ENCODE measurements at regions not wholly inside any gene's neighbourhood (a gene's known extent, or its start where the extent isn't known, plus 50 kb on each side); places are given as distances from the start of the nearest gene placed in this dataset.
A peak's percentile ranks its signal among the peaks of the same experiment; 100 is the strongest.
"Not testable (repeated sequence)": the region's sequence is repeated elsewhere in the genome, so short reads cannot be mapped to it uniquely, and the experiment has no call there.

GRCh38 chr12:125794401-125794800, 729.2 kb downstream of the AACS start:
- no peak for DNase-seq

DNA sequence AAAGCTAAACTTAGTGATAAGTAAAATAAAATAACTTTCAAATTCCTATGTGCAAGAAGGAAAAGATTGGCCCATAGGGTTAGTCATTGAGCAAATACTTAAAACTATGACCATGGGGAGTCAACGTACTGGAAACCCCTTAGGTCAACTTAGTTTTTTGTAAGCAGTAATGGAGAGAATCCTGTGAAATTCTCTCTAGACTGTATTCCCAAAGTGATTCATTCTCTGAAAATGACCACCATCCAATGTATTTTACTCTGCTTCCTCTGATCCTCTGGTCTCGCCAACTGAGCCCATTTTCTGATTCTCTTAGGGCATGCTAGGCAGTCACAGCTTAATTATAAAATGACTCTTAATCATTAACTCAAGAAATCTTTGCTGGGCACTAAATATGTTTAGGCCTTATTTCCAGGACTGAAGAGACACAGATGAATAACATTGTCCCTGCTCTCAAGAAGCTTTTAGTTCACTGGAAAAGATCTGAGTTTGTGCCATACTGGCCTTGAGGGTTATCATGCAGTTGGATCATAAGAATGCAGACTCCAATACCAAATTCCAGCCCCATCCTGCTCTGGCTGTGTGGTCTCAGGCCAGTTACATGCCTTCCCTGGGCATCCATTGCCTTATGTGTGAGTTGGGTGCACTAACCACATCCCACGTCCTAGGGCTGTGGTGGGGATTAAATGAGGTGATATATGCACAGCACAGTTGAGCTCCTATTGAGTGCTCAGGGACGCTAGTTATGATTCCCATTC, 732.4 kb downstream of the AACS start:
- DNase-seq = no peak

DNA sequence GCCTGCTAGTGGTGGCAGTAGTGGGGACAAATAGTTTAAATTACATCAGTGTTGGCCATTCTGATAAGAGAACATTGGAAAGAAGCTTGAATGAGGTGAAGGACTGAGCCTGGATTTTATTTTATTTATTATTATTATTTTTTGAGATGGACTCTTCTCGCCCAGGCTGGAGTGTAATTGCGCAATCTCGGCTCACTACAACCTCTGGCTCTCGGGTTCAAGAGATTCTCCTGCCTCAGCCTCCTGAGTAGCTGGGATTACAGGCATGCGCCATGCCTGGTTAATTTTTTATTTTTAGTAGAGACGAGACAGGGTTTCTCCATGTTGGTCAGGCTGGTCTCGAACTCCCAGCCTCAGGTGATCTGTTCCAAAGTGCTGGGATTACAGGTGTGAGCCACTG, 739.4 kb downstream of the AACS start:
- DNase-seq = no peak

DNA sequence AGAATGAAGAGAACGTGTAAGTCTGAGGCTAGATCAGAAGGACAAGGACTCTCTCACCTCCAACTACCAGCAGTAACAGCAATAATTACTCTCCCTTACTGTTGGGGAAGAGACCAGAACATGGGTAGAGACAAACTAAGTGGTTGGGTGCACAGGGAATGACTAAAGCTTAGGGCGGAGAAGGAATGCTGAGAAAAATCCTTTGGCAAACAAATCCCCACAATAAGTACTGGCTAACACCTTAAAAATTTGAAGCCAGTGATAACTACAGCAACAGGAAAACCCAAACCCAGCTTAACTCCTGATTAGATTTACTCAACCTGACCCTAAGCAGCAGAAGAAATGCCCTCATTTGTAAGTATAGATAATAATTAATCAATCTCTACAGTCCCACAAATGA, 759.0 kb downstream of the AACS start:
- no peak for DNase-seq

DNA sequence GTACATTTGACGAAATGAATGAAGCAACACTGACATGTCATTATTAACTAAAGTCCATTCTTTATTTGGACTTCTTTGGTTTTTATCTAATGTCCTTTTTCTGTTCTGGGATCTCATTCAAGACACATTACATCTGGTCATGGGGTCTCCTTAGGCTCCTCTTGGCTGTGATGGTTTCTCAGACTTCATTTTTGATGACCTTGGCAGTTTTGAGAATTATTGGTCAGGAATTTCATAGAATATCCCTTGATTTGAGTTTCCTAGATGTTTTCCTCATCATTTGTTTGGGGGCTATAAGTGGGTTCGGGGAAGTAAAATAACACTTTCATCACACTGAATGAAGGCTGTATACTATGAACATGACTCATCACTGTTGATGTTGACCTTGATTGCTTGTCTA, 770.6 kb downstream of the AACS start:
- DNase-seq = no peak

DNA sequence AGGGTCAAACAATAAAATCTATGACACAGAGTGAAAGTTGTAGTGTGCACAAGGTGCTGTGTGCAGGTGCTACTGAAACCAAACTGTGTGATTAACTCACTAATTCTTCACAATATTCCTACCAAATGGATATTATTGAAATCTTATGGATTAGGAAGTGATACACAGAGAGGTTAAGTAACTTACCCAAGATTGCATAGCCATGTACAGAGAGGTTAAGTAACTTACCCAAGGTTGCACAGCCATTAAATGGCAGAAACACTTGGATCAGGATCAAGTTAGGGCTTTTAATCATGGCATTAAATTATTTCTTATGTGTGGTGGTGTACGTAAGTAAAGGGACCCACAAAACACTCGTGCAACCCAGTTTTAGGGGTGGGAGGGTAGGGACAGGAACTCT, 771.4 kb downstream of the AACS start:
- DNase-seq = no peak

GRCh38 chr12:125841332-125841731, 776.1 kb downstream of the AACS start:
- DNase-seq = no peak

- no peak for DNase-seq
Observed at GRCh38 chr12:125852116-125852515, 786.9 kb downstream of the AACS start.

GRCh38 chr12:125852679-125853078, 787.4 kb downstream of the AACS start:
- DNase-seq = no peak

- no peak for DNase-seq
Observed at GRCh38 chr12:125853670-125854069, 788.4 kb downstream of the AACS start.

- DNase-seq = no peak
Observed at GRCh38 chr12:125856366-125856765, 791.1 kb downstream of the AACS start.

DNA sequence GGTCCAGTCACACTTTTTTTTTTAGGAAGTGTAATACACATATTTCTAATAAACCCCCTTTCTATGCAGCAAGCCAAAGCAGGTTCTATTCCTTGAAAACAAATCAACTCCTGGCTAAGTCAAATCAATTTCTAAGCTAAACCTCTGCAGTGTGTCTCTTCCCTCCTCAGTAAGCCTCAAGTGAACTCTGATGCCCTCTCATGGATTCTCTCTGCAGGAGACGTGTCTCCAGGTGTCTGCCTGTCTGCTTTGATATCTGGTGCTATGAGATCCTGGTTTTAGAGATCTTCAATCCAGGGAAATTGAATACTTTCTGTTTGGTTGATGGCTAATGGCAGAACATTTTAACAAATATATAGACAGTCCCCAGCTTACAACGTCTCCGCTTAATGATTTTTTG, 791.7 kb downstream of the AACS start:
- no peak for DNase-seq

- no peak for DNase-seq
Observed at GRCh38 chr12:125860672-125861288, 795.5 kb downstream of the AACS start.

- DNase-seq = peak; percentile 44
Observed at GRCh38 chr12:125861299-125862281, 796.4 kb downstream of the AACS start.

GRCh38 chr12:125865236-125865635, 800.0 kb downstream of the AACS start:
- DNase-seq = not testable (repeated sequence)

- no peak for DNase-seq
Observed at GRCh38 chr12:125871811-125872594, 806.8 kb downstream of the AACS start.

DNA sequence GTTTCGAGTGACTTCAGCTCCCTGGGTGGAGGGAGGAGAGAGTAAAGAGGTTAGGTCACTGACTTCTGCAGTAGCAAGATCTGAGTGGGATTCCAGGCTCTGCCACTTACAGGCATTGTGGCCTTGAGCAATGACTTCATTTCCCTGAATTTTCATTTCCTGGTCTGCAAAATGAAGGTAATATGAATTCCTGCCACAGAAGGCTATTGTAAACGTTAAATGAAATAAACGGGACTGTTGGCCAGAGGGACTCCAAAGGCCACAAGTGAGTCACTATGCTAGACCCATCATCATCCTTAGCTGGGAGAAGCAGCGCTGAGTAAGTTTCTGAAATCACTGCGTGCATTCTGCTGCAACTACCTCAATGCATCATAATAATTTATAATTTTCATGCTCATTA, 807.8 kb downstream of the AACS start:
- DNase-seq = no peak

- DNase-seq = no peak
Observed at GRCh38 chr12:125878483-125878882, 813.2 kb downstream of the AACS start.

- DNase-seq = no peak
Observed at GRCh38 chr12:125882141-125882540, 816.9 kb downstream of the AACS start.

GRCh38 chr12:125888921-125889320, 823.7 kb downstream of the AACS start:
- DNase-seq = no peak

DNA sequence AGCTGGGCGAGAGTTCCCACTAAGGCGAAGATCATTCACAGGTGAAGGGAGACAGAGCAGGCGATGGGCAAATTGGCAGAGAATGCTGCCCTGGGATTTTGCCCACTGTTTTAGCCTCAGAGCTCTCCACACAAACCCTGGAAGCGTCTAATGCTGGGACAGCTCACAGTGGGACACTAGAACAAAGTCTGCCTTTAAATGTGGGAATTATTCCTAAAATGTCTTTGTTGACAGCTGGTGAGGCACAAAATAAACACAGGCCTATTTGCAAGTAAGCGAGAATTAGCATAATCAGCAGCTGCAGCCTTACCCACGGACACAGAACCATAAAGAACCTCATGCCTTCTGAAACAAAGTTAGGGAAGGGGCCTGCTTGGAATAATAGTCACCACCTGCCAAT, 824.5 kb downstream of the AACS start:
- DNase-seq = no peak

DNA sequence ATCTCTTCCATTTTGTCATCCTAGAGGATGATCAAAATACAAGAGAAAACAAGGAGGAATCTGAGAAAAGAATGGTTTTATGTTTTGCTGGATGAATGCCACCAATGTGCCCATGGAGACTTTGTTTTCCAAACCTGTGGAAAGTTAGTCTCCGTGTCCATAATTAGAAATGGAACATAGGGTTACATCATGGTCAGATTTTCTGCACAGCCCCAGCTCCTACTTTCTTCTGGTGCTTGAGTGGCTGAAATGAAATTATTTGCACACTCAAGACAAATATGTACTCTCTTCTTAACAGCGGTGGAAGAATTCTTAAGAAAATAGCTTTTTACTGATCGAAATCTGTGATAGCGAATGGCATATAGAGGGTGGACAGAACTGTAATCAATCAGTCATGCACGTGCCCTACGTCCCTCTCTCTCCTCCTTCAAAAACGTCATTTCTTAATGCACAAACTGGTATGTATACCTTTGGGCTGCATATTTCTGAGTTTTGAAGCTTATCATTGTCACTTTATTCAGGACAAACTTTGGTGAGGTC, 825.2 kb downstream of the AACS start:
- DNase-seq = no peak

Measured in left kidney (tissue), 1 donor.